ENCODE measurements at regions not wholly inside any gene's neighbourhood (a gene's known extent, or its start where the extent isn't known, plus 50 kb on each side); places are given as distances from the start of the nearest gene placed in this dataset.

GRCh38 chr21:23016617-23017016 lies 2018.4 kb downstream of the NCAM2 start:
- TF ChIP-seq CTCF (IDR thresholded peaks at IDR 0.05; ENCODE audit: low read depth, low read length) (peak; percentile 64), EZH2phosphoT487 (IDR thresholded peaks at IDR 0.05; ENCODE audit: low read depth) (no peak)

Data from OCI-LY3 (cell line).